Stomach (tissue), 8 donors: ENCODE measurements at regions not wholly inside any gene's neighbourhood (a gene's known extent, or its start where the extent isn't known, plus 50 kb on each side); places are given as distances from the start of the nearest gene placed in this dataset.

Experiments
- DNase-seq, 2 donors: peaks; one replicate each; pipeline versions ENCODE4 v3.0.0 to v3.0.0-alpha.2; 2013 to 2019
- H3K27ac ChIP-seq, 5 donors: fragments of 200-600 bp in 4 of 5; sonication (generic) in 4 of 5; one replicate each; pipeline ENCODE4 v1.5.1; 2013 to 2019; ENCODE audit warnings: mild to moderate bottlenecking in 1 of 5, moderate library complexity in 1 of 5
- H3K27me3 ChIP-seq, 3 donors: fragments of 200-600 bp; sonication (generic); one replicate each; pipeline ENCODE4 v1.5.1; 2017 to 2019; ENCODE audit warnings: mixed run types in 1 of 3
- H3K36me3 ChIP-seq, 4 donors: fragments of 200-600 bp; sonication (generic); 1 replicate in 3 of 4; 2 replicates in 1 of 4; pipeline ENCODE4 v1.5.1; 2016 to 2019
- H3K4me1 ChIP-seq, 4 donors: fragments of 200-600 bp; sonication (generic); one replicate each; pipeline ENCODE4 v1.5.1; 2016 to 2019
- H3K4me3 ChIP-seq, 4 donors: fragments of 200-600 bp; sonication (generic) in 3 of 4; one replicate each; pipeline ENCODE4 v1.5.1; 2016 to 2019; ENCODE audit warnings: mild to moderate bottlenecking in 1 of 4
- H3K9me3 ChIP-seq, 4 donors: fragments of 200-600 bp; sonication (generic); one replicate each; pipeline ENCODE4 v1.5.1; 2016 to 2019
- CTCF ChIP-seq, 7 experiments: fragments of 450-650 bp in 4 of 7; fragments of 200-600 bp in 3 of 7; sonication (generic) in 3 of 7; IDR thresholded peaks; one replicate each; pipeline ENCODE4 v1.5.1; 2016 to 2019; ENCODE audit warnings: antibody characterized with exemption in 7 of 7, control low read depth in 2 of 7, mild to moderate bottlenecking in 1 of 7
- EP300 ChIP-seq: sonication (generic); formaldehyde crosslinking; IDR thresholded peaks from one replicate; pipeline ENCODE4 v1.6.1; 2017; ENCODE audit warnings: antibody characterized with exemption
- POLR2A ChIP-seq, 4 donors: fragments of 450-650 bp; IDR thresholded peaks; one replicate each; pipeline ENCODE4 v1.6.1; 2016; ENCODE audit warnings: antibody characterized with exemption in 4 of 4, control low read depth in 2 of 4, mild to moderate bottlenecking in 1 of 4, moderate library complexity in 1 of 4
- POLR2AphosphoS5 ChIP-seq, 3 donors: sonication (generic); formaldehyde crosslinking; IDR thresholded peaks; one replicate each; pipeline ENCODE4 v1.6.1; 2016; ENCODE audit warnings: antibody characterized with exemption in 3 of 3
- WGBS, 5 donors: extraction: QIAGEN DNeasy Blood & Tissue Kit in 3 of 5; methylation state at CpG; one replicate each; pipeline versions ENCODE4 v1.1.5 to v1.1.7; 2013 to 2018; 5-methylcytosine and 5-hydroxymethylcytosine counted together
- intact Hi-C: fragments of 100-400 bp; cut with DNase I; formaldehyde crosslinking; loops from one replicate; pipeline ENCODE4 v1.15.1; 2023; ENCODE audit warnings: low total_unique reads
- donor health status: healthy with polysubstance abuse.
- donor health status: Bipolar disorder and iron deficiency.
- donor health status: healthy.

GRCh38 chr7:118845791-118846190, 621.3 kb downstream of the ANKRD7 start:
- intact Hi-C loops, result no loop called here
- no peak for DNase-seq
- TF ChIP-seq CTCF (IDR thresholded peaks at IDR 0.05) (no peak), POLR2A (IDR thresholded peaks at IDR 0.05) (no peak)
- no peak overlapping the region for H3K4me3 ChIP-seq
- H3K27ac ChIP-seq, result no peak overlapping the region
- no peaks in the 10 kb centered on the region for H3K9me3 ChIP-seq
- H3K36me3 ChIP-seq, result no peaks in the 10 kb centered on the region
- H3K27me3 ChIP-seq, result no peaks in the 10 kb centered on the region
- WGBS, 5 donors, result 80 to 92% (median 89%) methylated on average over 3 of the region's 3 CpGs
- H3K4me1 ChIP-seq, result no peaks in the 10 kb centered on the region

- intact Hi-C loops, result no loop called here
- H3K27ac ChIP-seq, result no peak overlapping the region
- no peak for DNase-seq
- no peak overlapping the region for H3K4me3 ChIP-seq
- H3K9me3 ChIP-seq, result no peaks in the 10 kb centered on the region
- H3K4me1 ChIP-seq, result no peaks in the 10 kb centered on the region
- TF ChIP-seq POLR2A (IDR thresholded peaks at IDR 0.05) (no peak), POLR2AphosphoS5 (IDR thresholded peaks at IDR 0.05) (no peak), EP300 (no peak), CTCF (IDR thresholded peaks at IDR 0.05) (no peak)
- H3K27me3 ChIP-seq, result no peaks in the 10 kb centered on the region
- H3K36me3 ChIP-seq, result no peaks in the 10 kb centered on the region
Observed at GRCh38 chr7:118846977-118847376, 622.5 kb downstream of the ANKRD7 start.

GRCh38 chr7:118855290-118855689, 630.8 kb downstream of the ANKRD7 start:
- H3K4me1 ChIP-seq, result no peaks in the 10 kb centered on the region
- H3K27me3 ChIP-seq, result no peaks in the 10 kb centered on the region
- WGBS, 5 donors, result 43 to 64% (median 47%) methylated on average over 3 of the region's 3 CpGs
- DNase-seq, result peak in 1 of 2 donors; percentile 7
- peaks cover 0 to 10% (median 0%) of the 10 kb centered on the region in 4 donors for H3K9me3 ChIP-seq
- no peak overlapping the region for H3K4me3 ChIP-seq
- no peak overlapping the region for H3K27ac ChIP-seq
- H3K36me3 ChIP-seq, result no peaks in the 10 kb centered on the region
- intact Hi-C loops, result no loop called here
- TF ChIP-seq POLR2AphosphoS5 (IDR thresholded peaks at IDR 0.05) (no peak), POLR2A (IDR thresholded peaks at IDR 0.05) (no peak), EP300 (no peak), CTCF (IDR thresholded peaks at IDR 0.05) (no peak)

GRCh38 chr7:118858651-118859149, 634.2 kb downstream of the ANKRD7 start:
- TF ChIP-seq EP300, result no peak
- TF ChIP-seq POLR2A (IDR thresholded peaks at IDR 0.05), result no peak
- no peak for TF ChIP-seq POLR2AphosphoS5 (IDR thresholded peaks at IDR 0.05)
- TF ChIP-seq CTCF (IDR thresholded peaks at IDR 0.05), result no peak
- WGBS, 5 donors, result 92 to 94% (median 92%) methylated on average over 30 to 49 of the region's 49 CpGs
- no peaks in the 10 kb centered on the region for H3K36me3 ChIP-seq
- DNase-seq, result peak in 1 of 2 donors; percentile 31
- H3K9me3 ChIP-seq, result peaks cover 0 to 10% (median 0%) of the 10 kb centered on the region in 4 donors
- H3K4me1 ChIP-seq, result no peaks in the 10 kb centered on the region
- peak overlapping the region in 1 of 4 donors; percentile 39 for H3K4me3 ChIP-seq
- H3K27ac ChIP-seq, result no peak overlapping the region
- no peaks in the 10 kb centered on the region for H3K27me3 ChIP-seq
- intact Hi-C loops, result no loop called here
